GM18519 (cell line): ENCODE measurements at regions not wholly inside any gene's neighbourhood (a gene's known extent, or its start where the extent isn't known, plus 50 kb on each side); places are given as distances from the start of the nearest gene placed in this dataset.

Source experiments
- ATAC-seq: cut with Tn5 transposase; IDR thresholded peaks from one replicate; pipeline ENCODE4 v1.9.1; 2021; ENCODE audit warnings: mild to moderate bottlenecking, moderate library complexity; ENCODE audit not compliant: unreplicated experiment, low FRiP score

GRCh38 chr18:25727281-25727985, 363.0 kb downstream of the SS18 start:
- no peak for ATAC-seq

- no peak for ATAC-seq
Observed at GRCh38 chr18:25726298-25726697, 364.1 kb downstream of the SS18 start.

GRCh38 chr18:25725501-25725900, 364.9 kb downstream of the SS18 start:
- no peak for ATAC-seq

GRCh38 chr18:25724997-25725396, 365.4 kb downstream of the SS18 start:
- ATAC-seq = no peak

- no peak for ATAC-seq
Observed at GRCh38 chr18:25724121-25724520, 366.3 kb downstream of the SS18 start.

GRCh38 chr18:25713103-25713502, 361.1 kb upstream of the ZNF521 start:
- no peak for ATAC-seq

- no peak for ATAC-seq
Observed at GRCh38 chr18:25710981-25711380, 359.0 kb upstream of the ZNF521 start.

- ATAC-seq = no peak
Observed at GRCh38 chr18:25705650-25706049, 353.7 kb upstream of the ZNF521 start.

- no peak for ATAC-seq
Observed at GRCh38 chr18:25704494-25704893, 352.5 kb upstream of the ZNF521 start.

GRCh38 chr18:25704071-25704470, 352.1 kb upstream of the ZNF521 start:
- no peak for ATAC-seq

- no peak for ATAC-seq
Observed at GRCh38 chr18:25701821-25702220, 349.9 kb upstream of the ZNF521 start.

GRCh38 chr18:25686960-25687500, 335.1 kb upstream of the ZNF521 start:
- ATAC-seq = no peak

- ATAC-seq = no peak
Observed at GRCh38 chr18:25685088-25685487, 333.1 kb upstream of the ZNF521 start.

- ATAC-seq = no peak
Observed at GRCh38 chr18:25679491-25679890, 327.5 kb upstream of the ZNF521 start.

GRCh38 chr18:25678221-25678620, 326.3 kb upstream of the ZNF521 start:
- no peak for ATAC-seq

GRCh38 chr18:25675123-25675850, 323.3 kb upstream of the ZNF521 start:
- ATAC-seq = no peak

- no peak for ATAC-seq
Observed at GRCh38 chr18:25674183-25674582, 322.2 kb upstream of the ZNF521 start.

- ATAC-seq = no peak
Observed at GRCh38 chr18:25672490-25672889, 320.5 kb upstream of the ZNF521 start.

- ATAC-seq = no peak
Observed at GRCh38 chr18:25669741-25670140, 317.8 kb upstream of the ZNF521 start.

- no peak for ATAC-seq
Observed at GRCh38 chr18:25662272-25662671, 310.3 kb upstream of the ZNF521 start.

GRCh38 chr18:25661831-25662230, 309.9 kb upstream of the ZNF521 start:
- ATAC-seq = no peak

- no peak for ATAC-seq
Observed at GRCh38 chr18:25659541-25659940, 307.6 kb upstream of the ZNF521 start.
